Neural cell (in vitro differentiated cells): ENCODE measurements at regions not wholly inside any gene's neighbourhood (a gene's known extent, or its start where the extent isn't known, plus 50 kb on each side); places are given as distances from the start of the nearest gene placed in this dataset.

Experiments used
- H2AFZ ChIP-seq: fragments of 200-600, 300-800 bp; sonication (generic), shearing (Covaris generic); 2 replicates; pipeline ENCODE4 v1.6.0; 2014; ENCODE audit warnings: low read depth, mild to moderate bottlenecking, antibody characterized with exemption, low read length, moderate library complexity
- H3F3A ChIP-seq: fragments of 200-600 bp; shearing (Covaris generic); 2 replicates; pipeline ENCODE4 v1.6.1; 2016; ENCODE audit warnings: mild to moderate bottlenecking, moderate library complexity, mixed read lengths, antibody characterized with exemption, low read length; ENCODE audit not compliant: insufficient read depth, poor library complexity, severe bottlenecking
- H3K27ac ChIP-seq: fragments of 200-600, 300-800 bp; sonication (generic), shearing (Covaris generic); 2 replicates; pipeline ENCODE4 v1.5.1; 2014; ENCODE audit warnings: mild to moderate bottlenecking, low read length, moderate library complexity
- H3K27me3 ChIP-seq: fragments of 300-800, 200-600 bp; sonication (generic), shearing (Covaris generic); 2 replicates; pipeline ENCODE4 v1.6.0; 2014; ENCODE audit warnings: mild to moderate bottlenecking, low read depth, low read length, moderate library complexity; ENCODE audit not compliant: insufficient read depth
- H3K36me3 ChIP-seq: fragments of 300-800, 200-600 bp; sonication (generic), shearing (Covaris generic); 2 replicates; pipeline ENCODE4 v1.5.1; 2014; ENCODE audit warnings: mild to moderate bottlenecking, antibody characterized with exemption, low read length, moderate library complexity; ENCODE audit not compliant: insufficient read depth
- H3K4me2 ChIP-seq: fragments of 300-800, 200-600 bp; sonication (generic), shearing (Covaris generic); 2 replicates; pipeline ENCODE4 v1.6.0; 2014; ENCODE audit warnings: mild to moderate bottlenecking, low read length
- H3K4me3 ChIP-seq: fragments of 300-800, 200-600 bp; sonication (generic), shearing (Covaris generic); 2 replicates; pipeline ENCODE4 v1.5.1; 2014; ENCODE audit warnings: mild to moderate bottlenecking, low read length, moderate library complexity
- H3K79me2 ChIP-seq: fragments of 200-600 bp; shearing (Covaris generic); replicated peaks from 2 replicates; pipeline ENCODE4 v1.6.0; 2014; ENCODE audit warnings: mild to moderate bottlenecking, low read length, moderate library complexity; ENCODE audit not compliant: insufficient read depth
- H3K9ac ChIP-seq: fragments of 300-800, 200-600 bp; sonication (generic), shearing (Covaris generic); 2 replicates; pipeline ENCODE4 v1.6.1; 2016; ENCODE audit warnings: mild to moderate bottlenecking, low read length, mixed read lengths
- H3K9me2 ChIP-seq: fragments of 200-600 bp; shearing (Covaris generic); 2 replicates; pipeline ENCODE4 v1.6.1; 2016; ENCODE audit warnings: mild to moderate bottlenecking, low read length, mixed read lengths; ENCODE audit not compliant: insufficient read depth
- H3K9me3 ChIP-seq: fragments of 200-600, 300-800 bp; sonication (generic), shearing (Covaris generic); 2 replicates; pipeline ENCODE4 v1.6.1; 2016; ENCODE audit warnings: mild to moderate bottlenecking, mixed run types, low read length, moderate library complexity, mixed read lengths
- H4K20me1 ChIP-seq: fragments of 200-600 bp; shearing (Covaris generic); 2 replicates; pipeline ENCODE4 v1.6.1; 2016; ENCODE audit warnings: mild to moderate bottlenecking, mixed run types; ENCODE audit not compliant: insufficient read depth
- CTCF ChIP-seq: fragments of 450-650 bp; IDR thresholded peaks from 2 replicates; pipeline ENCODE4 v1.5.1; 2014; ENCODE audit warnings: antibody characterized with exemption, mild to moderate bottlenecking, moderate library complexity; ENCODE audit not compliant: poor library complexity, severe bottlenecking
- EP300 ChIP-seq: fragments of 450-650 bp; conservative IDR thresholded peaks from 2 replicates; pipeline ENCODE4 v1.6.1; 2014; ENCODE audit warnings: antibody characterized with exemption, mild to moderate bottlenecking, moderate library complexity; ENCODE audit not compliant: poor library complexity, severe bottlenecking
- EZH2 ChIP-seq: fragments of 200-600, 300-800 bp; shearing (Covaris generic), sonication (generic); IDR thresholded peaks from 2 replicates; pipeline ENCODE4 v1.6.1; 2014; ENCODE audit warnings: antibody characterized with exemption, low read length, borderline replicate concordance, mild to moderate bottlenecking; ENCODE audit not compliant: insufficient read depth, poor library complexity, severe bottlenecking
- MXI1 ChIP-seq: fragments of 450-650 bp; conservative IDR thresholded peaks from 2 replicates; pipeline ENCODE4 v1.6.1; 2014; ENCODE audit warnings: antibody characterized with exemption, mild to moderate bottlenecking; ENCODE audit not compliant: poor library complexity, severe bottlenecking
- POLR2AphosphoS5 ChIP-seq: IDR thresholded peaks from 2 replicates; pipeline ENCODE4 v1.6.1; 2012
- RAD21 ChIP-seq: fragments of 450-650 bp; conservative IDR thresholded peaks from 2 replicates; pipeline ENCODE4 v1.6.1; 2014; ENCODE audit warnings: antibody characterized with exemption, mild to moderate bottlenecking, moderate library complexity
- REST ChIP-seq: IDR thresholded peaks from 2 replicates; pipeline ENCODE4 v1.6.1; 2012; ENCODE audit warnings: borderline replicate concordance
- SMC3 ChIP-seq: fragments of 450-650 bp; conservative IDR thresholded peaks from 2 replicates; pipeline ENCODE4 v1.6.1; 2014; ENCODE audit warnings: antibody characterized with exemption, mild to moderate bottlenecking, moderate library complexity; ENCODE audit not compliant: poor library complexity
- TAF1 ChIP-seq: IDR thresholded peaks from 2 replicates; pipeline ENCODE4 v1.6.1; 2012; ENCODE audit warnings: low read depth

GRCh38 chr5:14040542-14040941, 96.1 kb upstream of the DNAH5 start:
- TF ChIP-seq EP300 (no peak), TAF1 (no peak), REST (no peak), POLR2AphosphoS5 (no peak), SMC3 (no peak), EZH2 (no peak), MXI1 (no peak), RAD21 (no peak), CTCF (no peak)
- Histone ChIP-seq H3K27me3 (no peaks in the 10 kb centered on the region), H2AFZ (no peak overlapping the region), H3K27ac (no peak overlapping the region), H3K9me2 (no peaks in the 10 kb centered on the region), H4K20me1 (no peaks in the 10 kb centered on the region), H3F3A (no peaks in the 10 kb centered on the region), H3K36me3 (no peaks in the 10 kb centered on the region), H3K4me3 (no peak overlapping the region), H3K9me3 (no peaks in the 10 kb centered on the region), H3K79me2 (no peaks in the 10 kb centered on the region), H3K4me2 (no peak overlapping the region), H3K9ac (no peak overlapping the region)

GRCh38 chr5:14039576-14039975, 95.1 kb upstream of the DNAH5 start:
- no peak overlapping the region for H3K4me2 ChIP-seq

GRCh38 chr5:14039063-14039462, 94.6 kb upstream of the DNAH5 start:
- Histone ChIP-seq H3K9ac (no peak overlapping the region), H3K4me2 (no peak overlapping the region), H3K27me3 (no peaks in the 10 kb centered on the region), H3K4me3 (no peak overlapping the region), H3K9me3 (no peaks in the 10 kb centered on the region), H4K20me1 (no peaks in the 10 kb centered on the region), H2AFZ (no peak overlapping the region), H3K27ac (no peak overlapping the region), H3K36me3 (no peaks in the 10 kb centered on the region), H3F3A (no peaks in the 10 kb centered on the region), H3K79me2 (no peaks in the 10 kb centered on the region), H3K9me2 (no peaks in the 10 kb centered on the region)
- TF ChIP-seq EP300 = no peak
- no peak for TF ChIP-seq MXI1

More at GRCh38 chr5:14039576-14039975, 95.1 kb upstream of the DNAH5 start:
- no peaks in the 10 kb centered on the region for H3K9me3 ChIP-seq
- H3K9me2 ChIP-seq = no peaks in the 10 kb centered on the region
- no peaks in the 10 kb centered on the region for H3K27me3 ChIP-seq
- no peak overlapping the region for H3K27ac ChIP-seq
- no peak overlapping the region for H3K9ac ChIP-seq
- TF ChIP-seq EP300 (no peak), POLR2AphosphoS5 (no peak), TAF1 (no peak)
- H3F3A ChIP-seq = no peaks in the 10 kb centered on the region
- H3K4me3 ChIP-seq = no peak overlapping the region
- H3K79me2 ChIP-seq = no peaks in the 10 kb centered on the region
- H4K20me1 ChIP-seq = no peaks in the 10 kb centered on the region
- H2AFZ ChIP-seq = no peak overlapping the region
- H3K36me3 ChIP-seq = no peaks in the 10 kb centered on the region
